ENCODE measurements at regions not wholly inside any gene's neighbourhood (a gene's known extent, or its start where the extent isn't known, plus 50 kb on each side); places are given as distances from the start of the nearest gene placed in this dataset.

- no peak overlapping the region for H3K4me3 ChIP-seq (ENCODE audit: low read depth, poor library complexity, severe bottlenecking)
- no peak for DNase-seq (ENCODE audit: low spot score in 2 of 2)
- TF ChIP-seq POLR2A (IDR thresholded peaks at IDR 0.05), result no peak
- no peak for TF ChIP-seq CTCF (IDR thresholded peaks at IDR 0.05)
- intact Hi-C loops (cut with DNase I; ENCODE audit: low total_unique reads), result no loop called here
Measured at GRCh38 chr3:6105187-6105586, 755.7 kb upstream of the GRM7 start.

GRCh38 chr3:6108957-6109356 is 752.0 kb upstream of the GRM7 start:
- intact Hi-C loops (cut with DNase I; ENCODE audit: low total_unique reads), result no loop called here
- no peak overlapping the region for H3K4me3 ChIP-seq (ENCODE audit: low read depth, poor library complexity, severe bottlenecking)
- 70% methylated on average over 7 of the region's 7 CpGs for WGBS, 2 donors
- DNase-seq (ENCODE audit: low spot score in 2 of 2), result no peak
- TF ChIP-seq POLR2A (IDR thresholded peaks at IDR 0.05), result no peak
- TF ChIP-seq CTCF (IDR thresholded peaks at IDR 0.05), result no peak

GRCh38 chr3:6110451-6110850 is 750.5 kb upstream of the GRM7 start:
- TF ChIP-seq CTCF (IDR thresholded peaks at IDR 0.05) (no peak), POLR2A (IDR thresholded peaks at IDR 0.05) (no peak)
- intact Hi-C loops (cut with DNase I; ENCODE audit: low total_unique reads), result no loop called here
- no peak for DNase-seq (ENCODE audit: low spot score in 2 of 2)
- WGBS, 2 donors, result 60 to 70% methylated on average over 3 of the region's 3 CpGs
- H3K4me3 ChIP-seq (ENCODE audit: low read depth, poor library complexity, severe bottlenecking), result no peak overlapping the region

- TF ChIP-seq CTCF (IDR thresholded peaks at IDR 0.05), result no peak
- no peak for TF ChIP-seq POLR2A (IDR thresholded peaks at IDR 0.05)
- WGBS, 2 donors, result 39 to 45% methylated on average over 3 of the region's 3 CpGs
- intact Hi-C loops (cut with DNase I; ENCODE audit: low total_unique reads), result no loop called here
- H3K4me3 ChIP-seq (ENCODE audit: low read depth, poor library complexity, severe bottlenecking), result no peak overlapping the region
- no peak for DNase-seq (ENCODE audit: low spot score in 2 of 2)
Measured at GRCh38 chr3:6112546-6112945, 748.4 kb upstream of the GRM7 start.

- H3K4me3 ChIP-seq (ENCODE audit: low read depth, poor library complexity, severe bottlenecking), result no peak overlapping the region
- intact Hi-C loops (cut with DNase I; ENCODE audit: low total_unique reads), result no loop called here
- 61 to 90% methylated on average over 2 of the region's 2 CpGs for WGBS, 2 donors
- no peak for DNase-seq (ENCODE audit: low spot score in 2 of 2)
- TF ChIP-seq POLR2A (IDR thresholded peaks at IDR 0.05) (no peak), CTCF (IDR thresholded peaks at IDR 0.05) (no peak)
Measured at GRCh38 chr3:6113338-6113737, 747.6 kb upstream of the GRM7 start.

- no peak for TF ChIP-seq POLR2A (IDR thresholded peaks at IDR 0.05)
- 77 to 85% methylated on average over 3 of the region's 3 CpGs for WGBS, 2 donors
- no peak for DNase-seq (ENCODE audit: low spot score in 2 of 2)
- no peak overlapping the region for H3K4me3 ChIP-seq (ENCODE audit: low read depth, poor library complexity, severe bottlenecking)
- intact Hi-C loops (cut with DNase I; ENCODE audit: low total_unique reads), result no loop called here
Measured at GRCh38 chr3:6119367-6119766, 741.5 kb upstream of the GRM7 start.
